Smooth muscle cell (in vitro differentiated cells): ENCODE measurements at regions not wholly inside any gene's neighbourhood (a gene's known extent, or its start where the extent isn't known, plus 50 kb on each side); places are given as distances from the start of the nearest gene placed in this dataset.

Source experiments
- DNase-seq: peaks from one replicate; lab custom pipeline; 2025; ENCODE audit not compliant: unreplicated experiment; lab: John Stamatoyannopoulos, UW
- H2AFZ ChIP-seq: fragments of 200-600 bp; sonication (generic); 2 replicates; pipeline ENCODE4 v1.6.0; 2016; ENCODE audit warnings: antibody characterized with exemption, low read depth, mild to moderate bottlenecking
- H3F3A ChIP-seq: fragments of 200-600 bp; sonication (generic); 2 replicates; pipeline ENCODE4 v1.6.0; 2017; ENCODE audit warnings: antibody characterized with exemption, low read depth
- H3K27ac ChIP-seq: fragments of 200-600 bp; sonication (generic); 2 replicates; pipeline ENCODE4 v1.5.1; 2016; ENCODE audit warnings: low read depth, mild to moderate bottlenecking
- H3K27me3 ChIP-seq: fragments of 200-600 bp; sonication (generic); 2 replicates; pipeline ENCODE4 v1.6.1; 2016; ENCODE audit warnings: low read depth, mild to moderate bottlenecking
- H3K36me3 ChIP-seq: fragments of 200-600 bp; sonication (generic); 2 replicates; pipeline ENCODE4 v1.5.1; 2016; ENCODE audit warnings: low read depth
- H3K4me1 ChIP-seq: fragments of 200-600 bp; sonication (generic); 2 replicates; pipeline ENCODE4 v1.5.1; 2016; ENCODE audit warnings: low read depth
- H3K4me2 ChIP-seq: fragments of 200-600 bp; sonication (generic); 2 replicates; pipeline ENCODE4 v1.6.0; 2016; ENCODE audit warnings: mild to moderate bottlenecking
- H3K4me3 ChIP-seq: fragments of 200-600 bp; sonication (generic); 2 replicates; pipeline ENCODE4 v1.5.1; 2016; ENCODE audit warnings: mild to moderate bottlenecking
- H3K79me2 ChIP-seq: fragments of 200-600 bp; sonication (generic); 2 replicates; pipeline ENCODE4 v1.6.0; 2016; ENCODE audit warnings: low read depth, mild to moderate bottlenecking
- H3K9ac ChIP-seq: fragments of 200-600 bp; sonication (generic); 2 replicates; pipeline ENCODE4 v1.6.0; 2016; ENCODE audit warnings: low read depth
- H3K9me3 ChIP-seq: fragments of 200-600 bp; sonication (generic); replicated peaks from 2 replicates; pipeline ENCODE4 v1.5.1; 2016; ENCODE audit warnings: low read depth
- H4K20me1 ChIP-seq: fragments of 200-600 bp; sonication (generic); 2 replicates; pipeline ENCODE4 v1.6.0; 2016; ENCODE audit warnings: low read depth
- WGBS: methylation state at CpG from one replicate; pipeline ENCODE4 v1.1.7; 2016; ENCODE audit warnings: low lambda C conversion rate; 5-methylcytosine and 5-hydroxymethylcytosine counted together
- TF ChIP-seq, protein P1 (sequence below): fragments of 200-600 bp; sonication (generic); IDR thresholded peaks from 2 replicates; pipeline ENCODE4 v1.5.1; 2017; ENCODE audit warnings: borderline replicate concordance, mild to moderate bottlenecking, antibody characterized with exemption; ENCODE audit not compliant: insufficient read depth, poor library complexity, severe bottlenecking

DNA sequence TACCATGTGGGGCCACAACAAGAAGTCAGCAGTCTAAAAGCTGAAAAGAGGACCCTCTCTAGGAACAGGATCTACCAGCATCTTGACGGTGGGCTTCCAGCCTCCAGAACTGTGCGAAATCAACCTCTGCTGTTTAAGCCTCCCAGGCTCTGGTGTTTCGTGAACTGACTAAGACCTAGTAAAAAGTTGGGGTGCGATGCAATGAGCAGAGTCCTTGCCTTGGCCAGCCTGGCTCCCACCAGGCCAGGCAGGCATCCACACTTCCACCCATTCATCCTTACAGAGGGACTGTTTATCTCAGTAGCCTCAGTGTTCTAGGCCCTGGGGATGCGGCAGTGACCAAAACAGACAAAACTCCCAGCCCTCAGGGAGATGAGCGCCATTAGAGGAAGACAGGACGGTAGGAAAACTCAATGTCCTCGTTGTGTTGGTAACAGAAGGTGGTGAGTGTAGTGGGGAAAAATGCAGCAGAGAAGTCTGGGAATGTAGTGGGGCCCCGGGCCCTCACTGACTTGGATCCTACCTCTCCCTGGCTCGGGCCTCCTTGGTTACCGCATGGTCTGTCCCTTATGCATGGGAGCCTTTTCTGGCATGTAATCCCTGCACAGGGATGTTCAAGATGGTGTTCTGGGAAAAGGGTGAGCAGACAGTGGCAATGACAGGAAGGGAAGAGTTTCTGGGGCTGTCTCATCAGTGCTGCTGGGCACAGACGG is 271.8 kb upstream of the HS6ST1 start:
- Histone ChIP-seq H2AFZ (no peak overlapping the region), H3K4me3 (no peak overlapping the region), H3F3A (no peaks in the 10 kb centered on the region), H3K9ac (no peak overlapping the region), H3K4me1 (no peaks in the 10 kb centered on the region), H3K27me3 (peaks cover 6% of the 10 kb centered on the region), H3K79me2 (no peaks in the 10 kb centered on the region), H3K36me3 (no peaks in the 10 kb centered on the region), H4K20me1 (no peaks in the 10 kb centered on the region), H3K9me3 (no peaks in the 10 kb centered on the region), H3K27ac (no peak overlapping the region), H3K4me2 (no peak overlapping the region)
- 88% methylated on average over 12 of the region's 12 CpGs for WGBS
- TF ChIP-seq, protein P1, sequence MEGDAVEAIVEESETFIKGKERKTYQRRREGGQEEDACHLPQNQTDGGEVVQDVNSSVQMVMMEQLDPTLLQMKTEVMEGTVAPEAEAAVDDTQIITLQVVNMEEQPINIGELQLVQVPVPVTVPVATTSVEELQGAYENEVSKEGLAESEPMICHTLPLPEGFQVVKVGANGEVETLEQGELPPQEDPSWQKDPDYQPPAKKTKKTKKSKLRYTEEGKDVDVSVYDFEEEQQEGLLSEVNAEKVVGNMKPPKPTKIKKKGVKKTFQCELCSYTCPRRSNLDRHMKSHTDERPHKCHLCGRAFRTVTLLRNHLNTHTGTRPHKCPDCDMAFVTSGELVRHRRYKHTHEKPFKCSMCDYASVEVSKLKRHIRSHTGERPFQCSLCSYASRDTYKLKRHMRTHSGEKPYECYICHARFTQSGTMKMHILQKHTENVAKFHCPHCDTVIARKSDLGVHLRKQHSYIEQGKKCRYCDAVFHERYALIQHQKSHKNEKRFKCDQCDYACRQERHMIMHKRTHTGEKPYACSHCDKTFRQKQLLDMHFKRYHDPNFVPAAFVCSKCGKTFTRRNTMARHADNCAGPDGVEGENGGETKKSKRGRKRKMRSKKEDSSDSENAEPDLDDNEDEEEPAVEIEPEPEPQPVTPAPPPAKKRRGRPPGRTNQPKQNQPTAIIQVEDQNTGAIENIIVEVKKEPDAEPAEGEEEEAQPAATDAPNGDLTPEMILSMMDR: no peak
- DNase-seq: no peak

DNA sequence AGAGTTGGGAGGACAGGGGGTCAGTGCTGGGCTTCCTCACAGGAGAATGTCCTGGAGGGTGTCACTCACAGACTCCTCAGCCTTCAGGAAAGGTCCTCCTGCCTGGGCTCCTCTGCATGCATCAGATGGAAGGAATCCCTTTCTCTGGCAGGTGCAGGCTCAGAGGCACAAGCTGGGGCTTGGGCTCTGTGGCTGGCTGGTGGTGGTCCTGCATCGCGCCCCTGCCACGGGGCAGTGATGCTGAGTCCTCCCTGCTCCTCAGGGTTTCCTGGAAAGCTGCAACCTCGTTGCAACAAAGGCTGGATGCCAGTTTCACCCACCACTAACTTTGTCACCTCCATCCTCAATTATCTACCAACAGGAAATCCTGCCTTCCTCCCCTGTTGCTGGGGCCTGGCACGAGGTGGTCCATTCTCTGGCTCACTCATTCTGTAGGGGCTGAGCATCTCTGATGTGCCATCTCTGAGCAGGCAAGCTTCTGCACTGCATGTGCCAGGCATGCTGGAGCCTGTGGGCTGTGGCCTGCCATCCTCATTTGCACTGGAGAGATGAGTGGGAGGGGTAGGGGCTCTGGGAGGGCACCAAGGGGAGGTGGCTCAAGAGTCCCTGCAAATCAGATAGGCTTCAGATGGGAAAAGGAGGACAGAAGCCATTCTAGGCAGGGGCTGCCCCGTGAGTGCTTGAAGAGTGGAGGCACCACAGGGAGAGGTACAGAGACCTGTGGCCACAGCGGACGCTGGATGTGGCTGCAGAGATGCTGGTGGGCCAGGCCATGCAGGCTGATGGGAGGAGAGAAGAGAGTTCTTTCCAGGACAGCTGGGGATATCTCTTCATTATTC is 272.6 kb upstream of the HS6ST1 start:
- no peak for DNase-seq
- 90% methylated on average over 8 of the region's 8 CpGs for WGBS
- no peaks in the 10 kb centered on the region for H3K36me3 ChIP-seq
- no peak overlapping the region for H2AFZ ChIP-seq
- H3K4me1 ChIP-seq: no peaks in the 10 kb centered on the region
- no peak overlapping the region for H3K4me2 ChIP-seq
- no peaks in the 10 kb centered on the region for H3F3A ChIP-seq
- TF ChIP-seq, protein P1: no peak
- no peaks in the 10 kb centered on the region for H3K9me3 ChIP-seq
- no peaks in the 10 kb centered on the region for H4K20me1 ChIP-seq
- H3K4me3 ChIP-seq: no peak overlapping the region
- peaks cover 6% of the 10 kb centered on the region for H3K27me3 ChIP-seq
- no peak overlapping the region for H3K27ac ChIP-seq
- H3K79me2 ChIP-seq: no peaks in the 10 kb centered on the region
- no peak overlapping the region for H3K9ac ChIP-seq

DNA sequence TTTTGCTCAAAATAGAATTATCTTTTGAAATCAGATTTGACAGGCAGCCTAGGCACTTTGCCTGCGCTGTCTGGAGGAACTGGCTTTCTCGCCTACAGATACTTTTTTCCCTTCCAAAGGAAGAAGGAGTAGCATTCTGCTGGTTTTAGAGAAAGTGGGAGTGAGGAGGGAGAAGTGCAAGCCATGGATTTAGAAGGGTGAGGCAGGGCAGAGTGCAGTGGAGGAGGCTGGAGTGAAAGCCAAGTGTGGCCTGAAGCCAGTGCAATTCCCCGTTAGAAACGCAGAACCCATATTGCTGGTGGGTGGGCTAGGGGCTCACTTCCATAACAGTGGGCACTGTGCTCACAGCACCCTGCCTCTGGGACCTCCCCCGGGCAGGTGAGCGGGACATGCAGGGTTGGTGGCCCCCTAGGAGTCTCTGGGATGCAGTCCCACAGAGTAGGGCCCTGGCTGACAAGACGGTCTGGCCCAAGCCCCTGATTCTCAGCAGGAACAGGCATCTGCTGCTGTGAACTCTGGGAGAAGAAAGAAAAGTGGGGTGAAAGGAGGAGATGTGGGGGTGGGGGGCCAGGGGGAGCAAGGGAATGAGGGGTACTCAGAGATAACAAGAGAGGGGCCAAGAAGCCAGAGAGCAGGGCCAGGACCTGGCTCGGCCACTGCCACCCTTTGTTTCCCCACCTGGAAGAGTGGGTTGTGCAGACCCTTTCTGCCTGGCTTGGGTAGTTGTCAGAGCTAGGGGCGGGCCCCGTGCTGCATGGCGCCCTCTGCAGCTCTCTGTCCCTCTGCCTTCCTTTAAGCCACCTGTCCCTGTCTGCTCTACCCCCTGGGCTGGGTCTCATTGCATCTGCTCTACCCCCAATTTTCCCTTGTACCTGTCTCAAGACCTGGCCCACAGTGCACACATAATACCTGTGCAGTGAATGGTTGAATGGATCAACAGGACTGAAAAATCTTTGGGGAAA is 273.5 kb upstream of the HS6ST1 start:
- no peak overlapping the region for H3K9ac ChIP-seq
- H3K4me1 ChIP-seq: no peaks in the 10 kb centered on the region
- no peak for DNase-seq
- H3K4me3 ChIP-seq: no peak overlapping the region
- H3K36me3 ChIP-seq: no peaks in the 10 kb centered on the region
- TF ChIP-seq, protein P1: no peak
- H3K27me3 ChIP-seq: peaks cover 6% of the 10 kb centered on the region
- H3K9me3 ChIP-seq: no peaks in the 10 kb centered on the region
- no peaks in the 10 kb centered on the region for H4K20me1 ChIP-seq
- no peaks in the 10 kb centered on the region for H3K79me2 ChIP-seq
- H3K4me2 ChIP-seq: no peak overlapping the region
- 95% methylated on average over 11 of the region's 11 CpGs for WGBS
- H3K27ac ChIP-seq: no peak overlapping the region
- no peak overlapping the region for H2AFZ ChIP-seq
- no peaks in the 10 kb centered on the region for H3F3A ChIP-seq
